Neural cell (in vitro differentiated cells): ENCODE measurements at regions not wholly inside any gene's neighbourhood (a gene's known extent, or its start where the extent isn't known, plus 50 kb on each side); places are given as distances from the start of the nearest gene placed in this dataset.

Experiments used
- H2AFZ ChIP-seq: fragments of 200-600, 300-800 bp; sonication (generic), shearing (Covaris generic); 2 replicates; pipeline ENCODE4 v1.6.0; 2014; ENCODE audit warnings: low read depth, mild to moderate bottlenecking, antibody characterized with exemption, low read length, moderate library complexity
- H3F3A ChIP-seq: fragments of 200-600 bp; shearing (Covaris generic); 2 replicates; pipeline ENCODE4 v1.6.1; 2016; ENCODE audit warnings: mild to moderate bottlenecking, moderate library complexity, mixed read lengths, antibody characterized with exemption, low read length; ENCODE audit not compliant: insufficient read depth, poor library complexity, severe bottlenecking
- H3K27ac ChIP-seq: fragments of 200-600, 300-800 bp; sonication (generic), shearing (Covaris generic); 2 replicates; pipeline ENCODE4 v1.5.1; 2014; ENCODE audit warnings: mild to moderate bottlenecking, low read length, moderate library complexity
- H3K27me3 ChIP-seq: fragments of 300-800, 200-600 bp; sonication (generic), shearing (Covaris generic); 2 replicates; pipeline ENCODE4 v1.6.0; 2014; ENCODE audit warnings: mild to moderate bottlenecking, low read depth, low read length, moderate library complexity; ENCODE audit not compliant: insufficient read depth
- H3K36me3 ChIP-seq: fragments of 300-800, 200-600 bp; sonication (generic), shearing (Covaris generic); 2 replicates; pipeline ENCODE4 v1.5.1; 2014; ENCODE audit warnings: mild to moderate bottlenecking, antibody characterized with exemption, low read length, moderate library complexity; ENCODE audit not compliant: insufficient read depth
- H3K4me2 ChIP-seq: fragments of 300-800, 200-600 bp; sonication (generic), shearing (Covaris generic); 2 replicates; pipeline ENCODE4 v1.6.0; 2014; ENCODE audit warnings: mild to moderate bottlenecking, low read length
- H3K4me3 ChIP-seq: fragments of 300-800, 200-600 bp; sonication (generic), shearing (Covaris generic); 2 replicates; pipeline ENCODE4 v1.5.1; 2014; ENCODE audit warnings: mild to moderate bottlenecking, low read length, moderate library complexity
- H3K79me2 ChIP-seq: fragments of 200-600 bp; shearing (Covaris generic); replicated peaks from 2 replicates; pipeline ENCODE4 v1.6.0; 2014; ENCODE audit warnings: mild to moderate bottlenecking, low read length, moderate library complexity; ENCODE audit not compliant: insufficient read depth
- H3K9ac ChIP-seq: fragments of 300-800, 200-600 bp; sonication (generic), shearing (Covaris generic); 2 replicates; pipeline ENCODE4 v1.6.1; 2016; ENCODE audit warnings: mild to moderate bottlenecking, low read length, mixed read lengths
- H3K9me2 ChIP-seq: fragments of 200-600 bp; shearing (Covaris generic); 2 replicates; pipeline ENCODE4 v1.6.1; 2016; ENCODE audit warnings: mild to moderate bottlenecking, low read length, mixed read lengths; ENCODE audit not compliant: insufficient read depth
- H3K9me3 ChIP-seq: fragments of 200-600, 300-800 bp; sonication (generic), shearing (Covaris generic); 2 replicates; pipeline ENCODE4 v1.6.1; 2016; ENCODE audit warnings: mild to moderate bottlenecking, mixed run types, low read length, moderate library complexity, mixed read lengths
- H4K20me1 ChIP-seq: fragments of 200-600 bp; shearing (Covaris generic); 2 replicates; pipeline ENCODE4 v1.6.1; 2016; ENCODE audit warnings: mild to moderate bottlenecking, mixed run types; ENCODE audit not compliant: insufficient read depth
- EP300 ChIP-seq: fragments of 450-650 bp; conservative IDR thresholded peaks from 2 replicates; pipeline ENCODE4 v1.6.1; 2014; ENCODE audit warnings: antibody characterized with exemption, mild to moderate bottlenecking, moderate library complexity; ENCODE audit not compliant: poor library complexity, severe bottlenecking
- EZH2 ChIP-seq: fragments of 200-600, 300-800 bp; shearing (Covaris generic), sonication (generic); IDR thresholded peaks from 2 replicates; pipeline ENCODE4 v1.6.1; 2014; ENCODE audit warnings: antibody characterized with exemption, low read length, borderline replicate concordance, mild to moderate bottlenecking; ENCODE audit not compliant: insufficient read depth, poor library complexity, severe bottlenecking
- MXI1 ChIP-seq: fragments of 450-650 bp; conservative IDR thresholded peaks from 2 replicates; pipeline ENCODE4 v1.6.1; 2014; ENCODE audit warnings: antibody characterized with exemption, mild to moderate bottlenecking; ENCODE audit not compliant: poor library complexity, severe bottlenecking
- POLR2AphosphoS5 ChIP-seq: IDR thresholded peaks from 2 replicates; pipeline ENCODE4 v1.6.1; 2012
- RAD21 ChIP-seq: fragments of 450-650 bp; conservative IDR thresholded peaks from 2 replicates; pipeline ENCODE4 v1.6.1; 2014; ENCODE audit warnings: antibody characterized with exemption, mild to moderate bottlenecking, moderate library complexity
- SMC3 ChIP-seq: fragments of 450-650 bp; conservative IDR thresholded peaks from 2 replicates; pipeline ENCODE4 v1.6.1; 2014; ENCODE audit warnings: antibody characterized with exemption, mild to moderate bottlenecking, moderate library complexity; ENCODE audit not compliant: poor library complexity
- TAF1 ChIP-seq: IDR thresholded peaks from 2 replicates; pipeline ENCODE4 v1.6.1; 2012; ENCODE audit warnings: low read depth
- TF ChIP-seq, protein P1 (sequence below): IDR thresholded peaks from 2 replicates; pipeline ENCODE4 v1.6.1; 2012; ENCODE audit warnings: borderline replicate concordance
- TF ChIP-seq, protein P2 (sequence below): fragments of 450-650 bp; IDR thresholded peaks from 2 replicates; pipeline ENCODE4 v1.5.1; 2014; ENCODE audit warnings: antibody characterized with exemption, mild to moderate bottlenecking, moderate library complexity; ENCODE audit not compliant: poor library complexity, severe bottlenecking

DNA sequence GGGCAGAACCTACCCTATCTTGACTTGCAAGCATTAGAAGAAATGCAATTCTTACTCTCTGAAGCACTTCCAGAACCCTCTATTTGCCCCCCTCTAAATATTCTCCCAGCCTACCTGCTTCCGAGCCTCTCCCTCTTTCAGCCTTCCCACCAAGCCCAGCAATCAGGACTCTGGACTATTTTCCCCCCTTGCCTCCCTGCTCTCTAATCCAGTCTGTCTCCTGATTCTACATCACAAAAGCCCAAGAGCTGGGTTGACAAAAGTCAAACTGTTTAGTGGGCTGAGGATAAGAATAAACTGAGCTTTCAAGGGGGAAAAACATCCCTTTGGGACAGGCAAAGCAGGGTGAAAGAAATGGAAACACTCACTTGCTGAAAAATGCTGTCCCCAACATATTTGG lies 123.2 kb upstream of the KIF2A start:
- no peaks in the 10 kb centered on the region for H3K9me2 ChIP-seq
- no peaks in the 10 kb centered on the region for H4K20me1 ChIP-seq
- no peak overlapping the region for H2AFZ ChIP-seq
- no peaks in the 10 kb centered on the region for H3K9me3 ChIP-seq
- H3K27ac ChIP-seq: no peak overlapping the region
- no peak for TF ChIP-seq EZH2
- TF ChIP-seq, protein P1, sequence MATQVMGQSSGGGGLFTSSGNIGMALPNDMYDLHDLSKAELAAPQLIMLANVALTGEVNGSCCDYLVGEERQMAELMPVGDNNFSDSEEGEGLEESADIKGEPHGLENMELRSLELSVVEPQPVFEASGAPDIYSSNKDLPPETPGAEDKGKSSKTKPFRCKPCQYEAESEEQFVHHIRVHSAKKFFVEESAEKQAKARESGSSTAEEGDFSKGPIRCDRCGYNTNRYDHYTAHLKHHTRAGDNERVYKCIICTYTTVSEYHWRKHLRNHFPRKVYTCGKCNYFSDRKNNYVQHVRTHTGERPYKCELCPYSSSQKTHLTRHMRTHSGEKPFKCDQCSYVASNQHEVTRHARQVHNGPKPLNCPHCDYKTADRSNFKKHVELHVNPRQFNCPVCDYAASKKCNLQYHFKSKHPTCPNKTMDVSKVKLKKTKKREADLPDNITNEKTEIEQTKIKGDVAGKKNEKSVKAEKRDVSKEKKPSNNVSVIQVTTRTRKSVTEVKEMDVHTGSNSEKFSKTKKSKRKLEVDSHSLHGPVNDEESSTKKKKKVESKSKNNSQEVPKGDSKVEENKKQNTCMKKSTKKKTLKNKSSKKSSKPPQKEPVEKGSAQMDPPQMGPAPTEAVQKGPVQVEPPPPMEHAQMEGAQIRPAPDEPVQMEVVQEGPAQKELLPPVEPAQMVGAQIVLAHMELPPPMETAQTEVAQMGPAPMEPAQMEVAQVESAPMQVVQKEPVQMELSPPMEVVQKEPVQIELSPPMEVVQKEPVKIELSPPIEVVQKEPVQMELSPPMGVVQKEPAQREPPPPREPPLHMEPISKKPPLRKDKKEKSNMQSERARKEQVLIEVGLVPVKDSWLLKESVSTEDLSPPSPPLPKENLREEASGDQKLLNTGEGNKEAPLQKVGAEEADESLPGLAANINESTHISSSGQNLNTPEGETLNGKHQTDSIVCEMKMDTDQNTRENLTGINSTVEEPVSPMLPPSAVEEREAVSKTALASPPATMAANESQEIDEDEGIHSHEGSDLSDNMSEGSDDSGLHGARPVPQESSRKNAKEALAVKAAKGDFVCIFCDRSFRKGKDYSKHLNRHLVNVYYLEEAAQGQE: no peak
- TF ChIP-seq, protein P2, sequence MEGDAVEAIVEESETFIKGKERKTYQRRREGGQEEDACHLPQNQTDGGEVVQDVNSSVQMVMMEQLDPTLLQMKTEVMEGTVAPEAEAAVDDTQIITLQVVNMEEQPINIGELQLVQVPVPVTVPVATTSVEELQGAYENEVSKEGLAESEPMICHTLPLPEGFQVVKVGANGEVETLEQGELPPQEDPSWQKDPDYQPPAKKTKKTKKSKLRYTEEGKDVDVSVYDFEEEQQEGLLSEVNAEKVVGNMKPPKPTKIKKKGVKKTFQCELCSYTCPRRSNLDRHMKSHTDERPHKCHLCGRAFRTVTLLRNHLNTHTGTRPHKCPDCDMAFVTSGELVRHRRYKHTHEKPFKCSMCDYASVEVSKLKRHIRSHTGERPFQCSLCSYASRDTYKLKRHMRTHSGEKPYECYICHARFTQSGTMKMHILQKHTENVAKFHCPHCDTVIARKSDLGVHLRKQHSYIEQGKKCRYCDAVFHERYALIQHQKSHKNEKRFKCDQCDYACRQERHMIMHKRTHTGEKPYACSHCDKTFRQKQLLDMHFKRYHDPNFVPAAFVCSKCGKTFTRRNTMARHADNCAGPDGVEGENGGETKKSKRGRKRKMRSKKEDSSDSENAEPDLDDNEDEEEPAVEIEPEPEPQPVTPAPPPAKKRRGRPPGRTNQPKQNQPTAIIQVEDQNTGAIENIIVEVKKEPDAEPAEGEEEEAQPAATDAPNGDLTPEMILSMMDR: no peak
- TF ChIP-seq POLR2AphosphoS5: no peak
- TF ChIP-seq EP300: no peak
- TF ChIP-seq MXI1: no peak
- TF ChIP-seq TAF1: no peak
- TF ChIP-seq RAD21: no peak
- TF ChIP-seq SMC3: no peak
- no peaks in the 10 kb centered on the region for H3K36me3 ChIP-seq
- H3K4me2 ChIP-seq: no peak overlapping the region
- H3K9ac ChIP-seq: no peak overlapping the region
- H3K4me3 ChIP-seq: no peak overlapping the region
- H3K79me2 ChIP-seq: no peaks in the 10 kb centered on the region
- no peaks in the 10 kb centered on the region for H3K27me3 ChIP-seq
- peaks cover 3% of the 10 kb centered on the region for H3F3A ChIP-seq

DNA sequence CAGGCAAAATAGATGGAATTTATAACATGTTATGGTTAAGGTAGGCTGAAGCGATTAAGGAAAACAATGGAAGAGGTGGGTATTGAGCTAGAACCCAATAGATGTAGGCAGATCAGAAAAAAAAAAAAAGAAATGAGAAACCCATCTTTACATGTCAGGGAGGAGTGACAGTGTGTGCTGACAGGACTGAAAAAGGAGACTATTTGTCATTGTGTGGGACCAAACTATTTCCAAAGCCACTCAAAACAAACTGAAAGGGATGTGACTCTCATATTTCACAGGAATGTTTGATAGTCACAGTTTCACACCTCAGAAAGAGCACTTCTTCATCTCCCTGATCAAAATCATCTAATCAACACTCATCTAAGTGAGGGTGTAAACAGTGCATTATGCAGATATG lies 122.3 kb upstream of the KIF2A start:
- Histone ChIP-seq H3K27ac (no peak overlapping the region), H3K4me3 (no peak overlapping the region), H3K27me3 (no peaks in the 10 kb centered on the region), H3K9me2 (no peaks in the 10 kb centered on the region), H3K9ac (no peak overlapping the region), H2AFZ (no peak overlapping the region), H3K79me2 (no peaks in the 10 kb centered on the region), H3K36me3 (no peaks in the 10 kb centered on the region), H3K4me2 (no peak overlapping the region), H3K9me3 (no peaks in the 10 kb centered on the region), H3F3A (peaks cover 3% of the 10 kb centered on the region), H4K20me1 (no peaks in the 10 kb centered on the region)
- TF ChIP-seq, protein P1: no peak
- TF ChIP-seq POLR2AphosphoS5 (no peak), SMC3 (no peak), TAF1 (no peak), EP300 (peak; percentile 9), MXI1 (no peak)
- TF ChIP-seq, protein P2: no peak
